Nephron (organoid): ENCODE measurements at regions not wholly inside any gene's neighbourhood (a gene's known extent, or its start where the extent isn't known, plus 50 kb on each side); places are given as distances from the start of the nearest gene placed in this dataset.

Experiments
- H3K27ac Mint-ChIP-seq, 3 experiments: 2 replicates each; pipeline ENCODE4 v1.8.0; 2020; ENCODE audit warnings: mixed read lengths in 3 of 3, mild to moderate bottlenecking in 2 of 3, moderate library complexity in 1 of 3
- H3K27me3 Mint-ChIP-seq: 2 replicates; pipeline ENCODE4 v1.8.0; 2021; ENCODE audit warnings: low read depth, mild to moderate bottlenecking, moderate library complexity, mixed read lengths
- H3K36me3 Mint-ChIP-seq: 2 replicates; pipeline ENCODE4 v1.8.0; 2020; ENCODE audit warnings: low read depth, mixed read lengths
- H3K4me1 Mint-ChIP-seq: 2 replicates; pipeline ENCODE4 v1.8.0; 2020; ENCODE audit warnings: mixed read lengths
- H3K4me3 Mint-ChIP-seq, 3 experiments: 2 replicates each; pipeline ENCODE4 v1.8.0; 2020; ENCODE audit warnings: mild to moderate bottlenecking in 3 of 3, mixed read lengths in 3 of 3, moderate library complexity in 2 of 3
- H3K9me3 Mint-ChIP-seq: 2 replicates; pipeline ENCODE4 v1.8.0; 2020; ENCODE audit warnings: mixed read lengths
- CTCF ChIP-seq, 3 experiments: fragments of 200-600 bp; sonication (generic); IDR thresholded peaks; one replicate each; pipeline ENCODE4 v1.5.0; 2021; ENCODE audit warnings: antibody characterized with exemption in 3 of 3; ENCODE audit not compliant: unreplicated experiment in 3 of 3

- TF ChIP-seq CTCF (IDR thresholded peaks at IDR 0.05; ENCODE audit: unreplicated experiment in 3 of 3): no peak
- peaks cover 19% of the 10 kb centered on the region for H3K9me3 Mint-ChIP-seq
- no peak overlapping the region for H3K27ac Mint-ChIP-seq
- no peak overlapping the region for H3K4me3 Mint-ChIP-seq
- H3K27me3 Mint-ChIP-seq: no peaks in the 10 kb centered on the region
- no peaks in the 10 kb centered on the region for H3K36me3 Mint-ChIP-seq
- H3K4me1 Mint-ChIP-seq: peaks cover 4% of the 10 kb centered on the region
Observed at GRCh38 chr13:84249463-84249862, 367.2 kb upstream of the SLITRK1 start.

GRCh38 chr13:84243340-84243739 is 361.1 kb upstream of the SLITRK1 start:
- peaks cover 4% of the 10 kb centered on the region for H3K4me1 Mint-ChIP-seq
- no peaks in the 10 kb centered on the region for H3K9me3 Mint-ChIP-seq
- H3K27me3 Mint-ChIP-seq: no peaks in the 10 kb centered on the region
- no peaks in the 10 kb centered on the region for H3K36me3 Mint-ChIP-seq
- TF ChIP-seq CTCF (IDR thresholded peaks at IDR 0.05; ENCODE audit: unreplicated experiment in 3 of 3): no peak
- H3K27ac Mint-ChIP-seq: no peak overlapping the region
- no peak overlapping the region for H3K4me3 Mint-ChIP-seq

- no peaks in the 10 kb centered on the region for H3K4me1 Mint-ChIP-seq
- H3K36me3 Mint-ChIP-seq: no peaks in the 10 kb centered on the region
Observed at GRCh38 chr13:84239032-84239431, 356.8 kb upstream of the SLITRK1 start.

GRCh38 chr13:84238381-84238780 is 356.1 kb upstream of the SLITRK1 start:
- no peak for TF ChIP-seq CTCF (IDR thresholded peaks at IDR 0.05; ENCODE audit: unreplicated experiment in 3 of 3)
- no peak overlapping the region for H3K4me3 Mint-ChIP-seq

More at GRCh38 chr13:84239032-84239431, 356.8 kb upstream of the SLITRK1 start:
- H3K27ac Mint-ChIP-seq: no peak overlapping the region
- H3K27me3 Mint-ChIP-seq: no peaks in the 10 kb centered on the region
- no peak for TF ChIP-seq CTCF (IDR thresholded peaks at IDR 0.05; ENCODE audit: unreplicated experiment in 3 of 3)
- H3K4me3 Mint-ChIP-seq: no peak overlapping the region
- H3K9me3 Mint-ChIP-seq: no peaks in the 10 kb centered on the region

DNA sequence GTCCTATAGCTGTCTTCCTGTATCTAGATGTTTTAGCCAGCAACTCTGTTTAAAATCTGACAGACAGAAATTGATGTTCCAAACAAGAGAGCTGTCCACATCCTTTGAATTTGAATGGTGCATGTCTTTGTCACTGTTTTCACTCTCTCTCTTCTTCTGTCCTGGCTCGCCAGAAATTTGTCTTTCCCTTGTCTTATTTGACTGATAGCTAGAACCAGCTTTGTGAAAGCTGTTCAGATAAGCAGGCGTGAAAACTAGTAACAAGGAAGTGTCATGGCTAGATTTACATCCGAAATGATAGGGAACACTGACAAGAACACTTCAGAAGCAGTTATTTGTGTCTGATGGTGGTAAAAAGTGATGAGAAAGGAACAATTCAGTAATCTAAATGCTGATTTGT is 354.9 kb upstream of the SLITRK1 start:
- no peak for TF ChIP-seq CTCF (IDR thresholded peaks at IDR 0.05; ENCODE audit: unreplicated experiment in 3 of 3)
- Mint-ChIP-seq H3K9me3 (no peaks in the 10 kb centered on the region), H3K4me1 (no peaks in the 10 kb centered on the region), H3K36me3 (no peaks in the 10 kb centered on the region), H3K27ac (no peak overlapping the region), H3K4me3 (no peak overlapping the region), H3K27me3 (no peaks in the 10 kb centered on the region)

More at GRCh38 chr13:84238381-84238780, 356.1 kb upstream of the SLITRK1 start:
- Mint-ChIP-seq H3K9me3 (no peaks in the 10 kb centered on the region), H3K4me1 (no peaks in the 10 kb centered on the region), H3K27ac (no peak overlapping the region), H3K27me3 (no peaks in the 10 kb centered on the region), H3K36me3 (no peaks in the 10 kb centered on the region)

DNA sequence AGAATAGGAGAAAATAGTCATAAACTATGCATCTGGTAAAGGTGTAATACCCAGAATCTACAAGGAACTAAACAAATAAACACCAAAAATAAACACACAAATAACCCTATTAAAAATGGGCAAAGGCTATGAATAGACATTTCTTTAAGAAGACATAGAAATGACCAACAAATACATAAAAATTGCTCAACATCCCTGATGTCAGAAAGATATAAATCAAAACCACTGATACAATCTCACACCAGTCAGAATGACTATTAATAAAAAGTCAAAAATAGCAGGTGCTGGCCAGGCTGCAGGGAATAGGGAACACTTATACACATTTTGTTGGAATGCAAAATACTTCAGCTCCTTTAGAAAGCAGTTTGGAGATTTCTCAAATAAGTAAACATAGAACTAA is 352.1 kb upstream of the SLITRK1 start:
- Mint-ChIP-seq H3K36me3 (no peaks in the 10 kb centered on the region), H3K9me3 (no peaks in the 10 kb centered on the region), H3K27me3 (no peaks in the 10 kb centered on the region), H3K4me1 (no peaks in the 10 kb centered on the region), H3K4me3 (no peak overlapping the region), H3K27ac (no peak overlapping the region)
- TF ChIP-seq CTCF (IDR thresholded peaks at IDR 0.05; ENCODE audit: unreplicated experiment in 3 of 3): no peak
